ENCODE measurements at regions not wholly inside any gene's neighbourhood (a gene's known extent, or its start where the extent isn't known, plus 50 kb on each side); places are given as distances from the start of the nearest gene placed in this dataset.

- no peaks in the 10 kb centered on the region for H3K9me2 ChIP-seq (ENCODE audit: insufficient read depth, low read length)
- no peak overlapping the region for H3K9ac ChIP-seq (ENCODE audit: low read length)
- H3K27me3 ChIP-seq (ENCODE audit: insufficient read depth, low read depth, low read length): no peaks in the 10 kb centered on the region
- H2AFZ ChIP-seq (ENCODE audit: low read depth, low read length): no peak overlapping the region
- no peak overlapping the region for H3K4me2 ChIP-seq (ENCODE audit: low read length)
- H3K27ac ChIP-seq (ENCODE audit: low read length): no peak overlapping the region
- no peaks in the 10 kb centered on the region for H4K20me1 ChIP-seq (ENCODE audit: insufficient read depth)
- no peak for TF ChIP-seq CTCF (IDR thresholded peaks at IDR 0.05; ENCODE audit: poor library complexity, severe bottlenecking)
- H3K9me3 ChIP-seq (ENCODE audit: low read length): peaks cover 5% of the 10 kb centered on the region
- H3K79me2 ChIP-seq (replicated peaks; ENCODE audit: insufficient read depth, low read length): no peaks in the 10 kb centered on the region
- H3K4me3 ChIP-seq (ENCODE audit: low read length): no peak overlapping the region
- no peaks in the 10 kb centered on the region for H3F3A ChIP-seq (ENCODE audit: insufficient read depth, low read length, poor library complexity, severe bottlenecking)
- no peaks in the 10 kb centered on the region for H3K36me3 ChIP-seq (ENCODE audit: insufficient read depth, low read length)
Observed at GRCh38 chr6:94163877-94164276, 744.5 kb upstream of the EPHA7 start.

- Histone ChIP-seq H3K27me3 (ENCODE audit: insufficient read depth, low read depth, low read length) (no peaks in the 10 kb centered on the region), H3K9me2 (ENCODE audit: insufficient read depth, low read length) (no peaks in the 10 kb centered on the region), H3K9ac (ENCODE audit: low read length) (no peak overlapping the region), H3F3A (ENCODE audit: insufficient read depth, low read length, poor library complexity, severe bottlenecking) (no peaks in the 10 kb centered on the region), H3K79me2 (replicated peaks; ENCODE audit: insufficient read depth, low read length) (no peaks in the 10 kb centered on the region), H3K27ac (ENCODE audit: low read length) (no peak overlapping the region), H4K20me1 (ENCODE audit: insufficient read depth) (no peaks in the 10 kb centered on the region), H3K36me3 (ENCODE audit: insufficient read depth, low read length) (no peaks in the 10 kb centered on the region), H2AFZ (ENCODE audit: low read depth, low read length) (no peak overlapping the region), H3K4me2 (ENCODE audit: low read length) (no peak overlapping the region), H3K4me3 (ENCODE audit: low read length) (no peak overlapping the region), H3K9me3 (ENCODE audit: low read length) (no peaks in the 10 kb centered on the region)
- TF ChIP-seq SMC3 (conservative IDR thresholded peaks at IDR 0.05; ENCODE audit: poor library complexity) (no peak), REST (IDR thresholded peaks at IDR 0.05; ENCODE audit: borderline replicate concordance) (no peak), CTCF (IDR thresholded peaks at IDR 0.05; ENCODE audit: poor library complexity, severe bottlenecking) (no peak), RAD21 (conservative IDR thresholded peaks at IDR 0.05) (no peak), EP300 (conservative IDR thresholded peaks at IDR 0.05; ENCODE audit: poor library complexity, severe bottlenecking) (no peak), EZH2 (IDR thresholded peaks at IDR 0.05; ENCODE audit: borderline replicate concordance, insufficient read depth, low read length, poor library complexity, severe bottlenecking) (no peak), POLR2AphosphoS5 (IDR thresholded peaks at IDR 0.05) (no peak), TAF1 (IDR thresholded peaks at IDR 0.05; ENCODE audit: low read depth) (no peak), MXI1 (conservative IDR thresholded peaks at IDR 0.05; ENCODE audit: poor library complexity, severe bottlenecking) (no peak)
Observed at GRCh38 chr6:94150886-94151285, 731.5 kb upstream of the EPHA7 start.

Data from neural cell (in vitro differentiated cells).